ENCODE measurements at regions not wholly inside any gene's neighbourhood (a gene's known extent, or its start where the extent isn't known, plus 50 kb on each side); places are given as distances from the start of the nearest gene placed in this dataset.

- TF ChIP-seq EZH2 (IDR thresholded peaks at IDR 0.05; ENCODE audit: borderline replicate concordance, low read length) = no peak
- TF ChIP-seq CTCF (IDR thresholded peaks at IDR 0.05; ENCODE audit: low read length) = no peak
These were observed 220.9 kb downstream of the ACTL7B start for GRCh38 chr9:108634672-108635462.

Measured in OCI-LY1 (cell line).